Tibial nerve (tissue), 4 donors: ENCODE measurements at regions not wholly inside any gene's neighbourhood (a gene's known extent, or its start where the extent isn't known, plus 50 kb on each side); places are given as distances from the start of the nearest gene placed in this dataset.

ENCODE experiments used
- DNase-seq, 2 donors: peaks; one replicate each; pipeline ENCODE4 v3.0.0-alpha.2; 2019; ENCODE audit warnings: low spot score in 2 of 2
- H3K27ac ChIP-seq, 4 donors: fragments of 200-600 bp; sonication (generic) in 3 of 4; one replicate each; pipeline ENCODE4 v1.5.1; 2017 to 2019; ENCODE audit warnings: mild to moderate bottlenecking in 1 of 4
- H3K27me3 ChIP-seq, 2 donors: fragments of 200-600 bp; sonication (generic) in 1 of 2; one replicate each; pipeline versions ENCODE4 v1.5.1 to v1.6.0; 2017 to 2019
- H3K36me3 ChIP-seq, 3 donors: fragments of 200-600 bp; sonication (generic); one replicate each; pipeline ENCODE4 v1.5.1; 2018 to 2019
- H3K4me1 ChIP-seq, 4 donors: fragments of 200-600 bp; sonication (generic) in 3 of 4; one replicate each; pipeline ENCODE4 v1.5.1; 2017 to 2019
- H3K4me3 ChIP-seq, 4 donors: fragments of 200-600 bp; sonication (generic) in 3 of 4; one replicate each; pipeline ENCODE4 v1.5.1; 2017 to 2019; ENCODE audit warnings: mild to moderate bottlenecking in 1 of 4, moderate library complexity in 1 of 4
- H3K9me3 ChIP-seq, 4 donors: fragments of 200-600 bp; sonication (generic) in 3 of 4; one replicate each; pipeline ENCODE4 v1.5.1; 2017 to 2019
- CTCF ChIP-seq, 5 experiments: fragments of 200-600 bp in 3 of 5; fragments of 450-650 bp in 2 of 5; sonication (generic) in 3 of 5; IDR thresholded peaks; one replicate each; pipeline ENCODE4 v1.5.1; 2016 to 2019; ENCODE audit warnings: antibody characterized with exemption in 5 of 5, mild to moderate bottlenecking in 3 of 5, moderate library complexity in 2 of 5
- EP300 ChIP-seq, 2 donors: sonication (generic); formaldehyde crosslinking; IDR thresholded peaks; one replicate each; pipeline ENCODE4 v1.6.1; 2017; ENCODE audit warnings: antibody characterized with exemption in 2 of 2, mild to moderate bottlenecking in 1 of 2
- POLR2A ChIP-seq, 2 donors: fragments of 450-650 bp; IDR thresholded peaks; one replicate each; pipeline ENCODE4 v1.6.1; 2017; ENCODE audit warnings: antibody characterized with exemption in 2 of 2, mild to moderate bottlenecking in 2 of 2, moderate library complexity in 2 of 2
- WGBS, 2 donors: methylation state at CpG; one replicate each; pipeline ENCODE4 v1.1.5; 2018; 5-methylcytosine and 5-hydroxymethylcytosine counted together

GRCh38 chr13:80718970-80719369 lies 378.0 kb upstream of the SPRY2 start:
- DNase-seq, result no peak
- 97 to 100% methylated on average over 1 of the region's 1 CpG for WGBS, 2 donors
- Histone ChIP-seq H3K4me3 (no peak overlapping the region), H3K36me3 (no peaks in the 10 kb centered on the region), H3K27me3 (no peaks in the 10 kb centered on the region), H3K9me3 (no peaks in the 10 kb centered on the region), H3K27ac (no peak overlapping the region), H3K4me1 (no peaks in the 10 kb centered on the region)
- TF ChIP-seq CTCF (IDR thresholded peaks at IDR 0.05), result no peak
- no peak for TF ChIP-seq POLR2A (IDR thresholded peaks at IDR 0.05)
- TF ChIP-seq EP300 (IDR thresholded peaks at IDR 0.05), result no peak

DNA sequence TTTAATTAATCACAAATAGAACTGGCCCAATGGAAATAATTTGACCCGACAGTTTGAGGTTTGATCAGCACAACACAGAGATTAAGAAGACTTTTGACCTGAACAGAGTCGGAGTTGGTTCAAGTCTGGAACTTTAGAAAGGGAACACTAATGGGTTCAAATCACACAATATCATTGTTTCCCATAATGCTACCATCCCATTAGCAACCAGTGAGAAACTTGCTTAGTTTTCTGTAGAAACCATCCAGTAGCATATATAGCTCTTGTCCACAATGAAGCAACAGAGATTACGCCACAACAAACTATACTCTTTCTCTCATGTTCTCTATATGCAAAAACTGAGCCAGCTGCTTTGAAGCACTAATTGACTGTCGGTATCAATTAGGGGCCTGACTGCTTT lies 376.9 kb upstream of the SPRY2 start:
- no peak for DNase-seq
- Histone ChIP-seq H3K9me3 (no peaks in the 10 kb centered on the region), H3K27ac (no peak overlapping the region), H3K4me1 (no peaks in the 10 kb centered on the region), H3K36me3 (no peaks in the 10 kb centered on the region), H3K27me3 (no peaks in the 10 kb centered on the region), H3K4me3 (no peak overlapping the region)
- WGBS, 2 donors, result 88 to 90% methylated on average over 4 of the region's 4 CpGs
- TF ChIP-seq POLR2A (IDR thresholded peaks at IDR 0.05) (no peak), EP300 (IDR thresholded peaks at IDR 0.05) (no peak), CTCF (IDR thresholded peaks at IDR 0.05) (no peak)

- Histone ChIP-seq H3K4me1 (no peaks in the 10 kb centered on the region), H3K27me3 (no peaks in the 10 kb centered on the region), H3K27ac (no peak overlapping the region), H3K36me3 (no peaks in the 10 kb centered on the region), H3K9me3 (no peaks in the 10 kb centered on the region), H3K4me3 (no peak overlapping the region)
- no peak for DNase-seq
- WGBS, 2 donors, result 32 to 45% methylated on average over 5 of the region's 5 CpGs
- TF ChIP-seq CTCF (IDR thresholded peaks at IDR 0.05) (no peak), EP300 (IDR thresholded peaks at IDR 0.05) (no peak), POLR2A (IDR thresholded peaks at IDR 0.05) (no peak)
These were observed 375.7 kb upstream of the SPRY2 start for GRCh38 chr13:80716610-80717081.

GRCh38 chr13:80712026-80712425 lies 371.1 kb upstream of the SPRY2 start:
- no peak for DNase-seq
- Histone ChIP-seq H3K27ac (no peak overlapping the region), H3K4me1 (no peaks in the 10 kb centered on the region), H3K9me3 (peaks cover 0 to 10% (median 0%) of the 10 kb centered on the region in 4 donors), H3K27me3 (no peaks in the 10 kb centered on the region), H3K36me3 (no peaks in the 10 kb centered on the region), H3K4me3 (no peak overlapping the region)
- TF ChIP-seq POLR2A (IDR thresholded peaks at IDR 0.05), result no peak
- TF ChIP-seq EP300 (IDR thresholded peaks at IDR 0.05), result no peak
- TF ChIP-seq CTCF (IDR thresholded peaks at IDR 0.05), result no peak
- 84 to 97% methylated on average over 2 of the region's 2 CpGs for WGBS, 2 donors

DNA sequence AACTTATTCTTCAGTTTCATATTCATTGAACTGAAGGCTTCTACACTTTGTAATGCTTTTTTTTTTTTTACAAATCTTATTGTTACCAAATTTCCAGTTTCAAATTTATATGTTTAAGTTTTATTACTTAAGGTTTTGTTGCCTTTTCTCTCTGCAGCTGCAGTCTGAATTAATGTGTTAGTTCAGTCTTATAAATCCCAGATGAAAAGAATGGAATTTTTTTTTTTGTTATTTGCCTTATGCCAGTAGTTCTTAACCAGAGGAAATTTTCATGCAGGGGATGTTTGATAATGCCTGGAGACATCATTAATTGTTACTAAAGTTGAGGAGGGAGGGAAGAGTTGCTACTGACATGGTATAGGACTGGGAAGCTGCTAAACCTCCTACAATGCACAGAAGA lies 367.9 kb upstream of the SPRY2 start:
- H3K36me3 ChIP-seq, result no peaks in the 10 kb centered on the region
- H3K9me3 ChIP-seq, result peaks cover 0 to 11% (median 0%) of the 10 kb centered on the region in 4 donors
- DNase-seq, result no peak
- H3K4me1 ChIP-seq, result no peaks in the 10 kb centered on the region
- H3K27ac ChIP-seq, result no peak overlapping the region
- H3K27me3 ChIP-seq, result no peaks in the 10 kb centered on the region
- no peak for TF ChIP-seq POLR2A (IDR thresholded peaks at IDR 0.05)
- TF ChIP-seq CTCF (IDR thresholded peaks at IDR 0.05), result no peak
- no peak for TF ChIP-seq EP300 (IDR thresholded peaks at IDR 0.05)
- H3K4me3 ChIP-seq, result no peak overlapping the region
